GM06990 (cell line): ENCODE measurements at regions not wholly inside any gene's neighbourhood (a gene's known extent, or its start where the extent isn't known, plus 50 kb on each side); places are given as distances from the start of the nearest gene placed in this dataset.

Experiments used
- DNase-seq: peaks from one replicate; pipeline ENCODE4 v3.0.0-alpha.2; 2011; ENCODE audit not compliant: insufficient read length; ENCODE audit errors: extremely low read depth
- H3K27me3 ChIP-seq: replicated peaks from 2 replicates; pipeline ENCODE4 v1.6.0; 2011; ENCODE audit warnings: low read length; ENCODE audit not compliant: control insufficient read depth, insufficient read depth
- H3K36me3 ChIP-seq: 2 replicates; pipeline ENCODE4 v1.5.1; 2011; ENCODE audit warnings: low read length; ENCODE audit not compliant: control insufficient read depth, insufficient read depth
- H3K4me3 ChIP-seq: replicated peaks from 2 replicates; pipeline ENCODE4 v1.5.1; 2011; ENCODE audit warnings: low read depth, mild to moderate bottlenecking, control low read depth, low read length
- TF ChIP-seq, protein P1 (sequence below): IDR thresholded peaks from 2 replicates; pipeline ENCODE4 v1.5.1; 2011; ENCODE audit warnings: low read length, control low read depth, mild to moderate bottlenecking, inconsistent platforms; ENCODE audit not compliant: insufficient read depth, poor library complexity, severe bottlenecking

DNA sequence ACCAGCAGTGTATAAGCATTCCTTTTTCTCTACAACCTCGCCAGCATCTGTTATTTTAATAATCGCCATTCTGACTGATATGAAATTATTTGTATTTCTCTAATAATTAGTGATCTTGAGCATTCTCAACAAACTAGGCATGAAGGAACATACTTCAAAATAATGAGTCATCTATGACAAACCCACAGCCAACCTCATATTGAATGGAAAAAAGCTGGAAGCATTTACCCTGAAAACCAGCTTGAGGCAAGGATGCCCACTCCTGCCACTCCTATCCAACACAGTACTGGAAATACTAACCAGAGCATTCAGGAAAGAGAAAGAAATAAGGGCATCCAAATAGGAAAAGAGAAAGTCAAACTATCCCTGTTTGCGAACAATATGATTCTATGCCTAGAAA, 390.6 kb upstream of the ID4 start:
- Histone ChIP-seq H3K27me3 (no peaks in the 10 kb centered on the region), H3K36me3 (no peaks in the 10 kb centered on the region), H3K4me3 (no peak overlapping the region)
- DNase-seq: no peak
- TF ChIP-seq, protein P1, sequence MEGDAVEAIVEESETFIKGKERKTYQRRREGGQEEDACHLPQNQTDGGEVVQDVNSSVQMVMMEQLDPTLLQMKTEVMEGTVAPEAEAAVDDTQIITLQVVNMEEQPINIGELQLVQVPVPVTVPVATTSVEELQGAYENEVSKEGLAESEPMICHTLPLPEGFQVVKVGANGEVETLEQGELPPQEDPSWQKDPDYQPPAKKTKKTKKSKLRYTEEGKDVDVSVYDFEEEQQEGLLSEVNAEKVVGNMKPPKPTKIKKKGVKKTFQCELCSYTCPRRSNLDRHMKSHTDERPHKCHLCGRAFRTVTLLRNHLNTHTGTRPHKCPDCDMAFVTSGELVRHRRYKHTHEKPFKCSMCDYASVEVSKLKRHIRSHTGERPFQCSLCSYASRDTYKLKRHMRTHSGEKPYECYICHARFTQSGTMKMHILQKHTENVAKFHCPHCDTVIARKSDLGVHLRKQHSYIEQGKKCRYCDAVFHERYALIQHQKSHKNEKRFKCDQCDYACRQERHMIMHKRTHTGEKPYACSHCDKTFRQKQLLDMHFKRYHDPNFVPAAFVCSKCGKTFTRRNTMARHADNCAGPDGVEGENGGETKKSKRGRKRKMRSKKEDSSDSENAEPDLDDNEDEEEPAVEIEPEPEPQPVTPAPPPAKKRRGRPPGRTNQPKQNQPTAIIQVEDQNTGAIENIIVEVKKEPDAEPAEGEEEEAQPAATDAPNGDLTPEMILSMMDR: no peak

DNA sequence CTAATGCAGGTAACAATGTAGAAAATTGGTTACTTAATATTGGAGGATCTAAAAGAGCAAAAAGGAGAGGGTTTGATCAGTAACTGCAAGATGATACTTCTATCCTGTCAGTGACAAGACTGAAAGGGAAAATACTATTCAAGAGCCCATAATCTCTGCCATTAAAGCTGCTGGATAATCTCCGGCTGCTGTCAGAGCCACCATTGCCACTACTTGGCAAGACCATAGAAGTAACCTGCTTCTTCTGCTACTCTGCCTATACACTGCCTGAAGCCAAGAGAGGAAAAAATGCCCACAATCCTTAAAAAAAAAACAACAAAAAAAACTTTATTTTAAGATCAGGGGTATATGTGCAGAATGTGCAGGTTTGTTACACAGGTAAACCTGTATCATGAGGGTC, 386.5 kb upstream of the ID4 start:
- H3K36me3 ChIP-seq: no peaks in the 10 kb centered on the region
- DNase-seq: no peak
- H3K27me3 ChIP-seq: no peaks in the 10 kb centered on the region
- H3K4me3 ChIP-seq: no peak overlapping the region
- TF ChIP-seq, protein P1: no peak

DNA sequence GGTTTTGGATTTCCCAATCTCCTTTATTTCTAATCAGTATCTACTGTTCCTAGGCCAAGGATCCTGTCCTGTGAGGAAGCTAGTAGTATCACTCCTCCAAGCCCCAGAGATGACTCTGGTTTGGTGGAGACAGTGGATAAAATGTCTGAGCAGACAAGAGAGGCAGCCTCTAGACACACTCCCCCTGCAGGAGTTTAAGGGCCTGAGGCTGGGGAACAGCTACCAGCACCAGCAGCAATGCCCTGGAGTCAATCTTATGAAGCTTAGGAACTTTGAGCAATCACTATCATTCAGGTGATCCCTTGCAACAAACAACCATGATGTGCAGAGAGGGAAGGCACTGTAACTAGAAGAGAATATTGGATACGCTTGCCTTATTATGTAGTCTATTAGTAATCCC, 384.7 kb upstream of the ID4 start:
- no peaks in the 10 kb centered on the region for H3K36me3 ChIP-seq
- no peak overlapping the region for H3K4me3 ChIP-seq
- H3K27me3 ChIP-seq: no peaks in the 10 kb centered on the region
- no peak for DNase-seq
- TF ChIP-seq, protein P1: no peak

DNA sequence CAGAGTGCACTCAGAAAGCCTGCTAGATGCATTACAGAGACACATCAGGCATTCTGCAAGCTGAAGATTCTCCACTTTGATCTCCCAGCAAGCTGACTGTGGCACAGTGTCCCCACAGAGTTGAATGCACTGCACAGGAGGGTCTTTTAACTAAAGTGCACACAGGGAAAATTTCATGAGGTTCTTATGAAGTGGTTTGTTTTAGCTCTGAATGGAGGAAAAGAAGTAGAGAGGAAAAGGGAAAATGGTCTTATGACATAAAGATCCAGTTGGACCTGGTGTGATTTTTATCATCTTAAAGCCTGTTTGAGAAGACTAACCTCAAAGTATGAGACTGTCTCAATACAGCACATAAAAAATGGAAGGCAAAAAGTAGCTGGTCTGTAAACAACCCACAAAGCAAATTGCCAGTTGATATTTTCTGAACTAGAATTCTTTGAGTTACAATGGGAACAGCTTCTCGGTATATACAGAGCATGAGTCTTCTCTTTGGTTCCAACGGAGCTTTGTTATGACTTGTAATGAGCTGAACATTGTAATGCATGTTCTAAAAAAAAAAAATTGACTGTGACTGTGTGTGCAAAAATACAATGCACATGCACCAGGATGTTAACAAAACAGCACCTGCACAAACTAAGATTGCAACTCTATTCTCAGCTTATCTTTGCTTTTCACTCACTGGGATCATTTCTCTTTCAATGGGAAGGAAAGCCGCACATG, 383.0 kb upstream of the ID4 start:
- H3K36me3 ChIP-seq: no peaks in the 10 kb centered on the region
- H3K27me3 ChIP-seq: no peaks in the 10 kb centered on the region
- no peak overlapping the region for H3K4me3 ChIP-seq
- TF ChIP-seq, protein P1: no peak
- no peak for DNase-seq

DNA sequence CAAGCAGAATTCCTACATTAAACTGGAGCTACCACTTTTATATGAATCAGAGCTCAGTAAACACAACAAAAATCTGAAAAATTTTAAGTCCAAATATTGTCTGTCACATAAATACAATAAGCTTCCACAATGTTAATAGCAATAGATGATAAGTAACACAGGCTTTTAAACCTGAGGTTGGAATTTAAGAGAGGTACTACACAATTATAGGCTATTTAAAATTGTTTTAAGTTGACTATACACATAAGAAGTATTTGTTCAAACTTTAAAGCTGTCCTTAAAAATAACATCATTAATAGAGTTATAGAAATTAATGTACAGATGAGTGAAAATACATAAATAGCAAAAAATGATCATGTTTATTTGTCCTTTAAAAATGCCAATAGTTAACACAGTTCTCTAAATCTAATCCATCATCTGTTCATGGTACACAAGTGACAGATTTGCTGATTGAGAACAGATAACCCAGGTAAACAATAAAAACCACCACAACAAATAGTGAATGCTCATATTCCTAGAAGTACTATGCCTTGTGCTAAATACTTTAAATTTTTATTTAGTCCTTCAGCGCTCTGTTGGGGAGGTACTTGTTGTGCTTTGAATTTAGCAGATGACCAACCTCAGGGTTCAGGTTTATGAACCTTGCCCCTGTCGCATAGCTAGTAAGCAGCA, 382.3 kb upstream of the ID4 start:
- no peak overlapping the region for H3K4me3 ChIP-seq
- TF ChIP-seq, protein P1: no peak
- no peaks in the 10 kb centered on the region for H3K27me3 ChIP-seq

More for the DNA sequence above, 382.3 kb upstream of the ID4 start:
- H3K36me3 ChIP-seq: no peaks in the 10 kb centered on the region
- no peak for DNase-seq
